Fibroblast of lung (primary cell): ENCODE measurements at regions not wholly inside any gene's neighbourhood (a gene's known extent, or its start where the extent isn't known, plus 50 kb on each side); places are given as distances from the start of the nearest gene placed in this dataset.

Experiments used
- DNase-seq, 2 donors: peaks; one replicate each; pipeline versions ENCODE4 v3.0.0 to v3.0.0-alpha.2; 2010; ENCODE audit warnings: low read depth in 2 of 2
- H2AFZ ChIP-seq: 2 replicates; pipeline ENCODE4 v1.5.1; 2012; ENCODE audit warnings: low read length, control low read depth, inconsistent platforms
- H3K27ac ChIP-seq: 2 replicates; pipeline ENCODE4 v1.5.1; 2011; ENCODE audit warnings: low read length, control low read depth; ENCODE audit not compliant: insufficient read depth
- H3K27me3 ChIP-seq: 2 replicates; pipeline ENCODE4 v1.5.1; 2011; ENCODE audit warnings: mild to moderate bottlenecking, low read length; ENCODE audit not compliant: control insufficient read depth, insufficient read depth
- H3K36me3 ChIP-seq: 2 replicates; pipeline ENCODE4 v1.5.1; 2011; ENCODE audit warnings: low read length; ENCODE audit not compliant: control insufficient read depth, insufficient read depth
- H3K4me1 ChIP-seq: 2 replicates; pipeline ENCODE4 v1.5.1; 2011; ENCODE audit warnings: low read length; ENCODE audit not compliant: control insufficient read depth, insufficient read depth; ENCODE audit errors: extremely low read depth
- H3K4me2 ChIP-seq: 2 replicates; pipeline ENCODE4 v1.5.1; 2011; ENCODE audit warnings: low read length, control low read depth; ENCODE audit not compliant: insufficient read depth; ENCODE audit errors: extremely low read depth
- H3K4me3 ChIP-seq, 4 experiments: fragments of 200-600 bp in 1 of 4; sonication (generic) in 1 of 4; replicated peaks in 1 of 4; 2 replicates each; pipeline ENCODE4 v1.5.1; 2011 to 2016; ENCODE audit warnings: low read length in 4 of 4, low read depth in 3 of 4, mild to moderate bottlenecking in 3 of 4, control low read depth in 2 of 4, inconsistent platforms in 1 of 4, mixed read lengths in 1 of 4; ENCODE audit not compliant: insufficient read depth in 1 of 4; ENCODE audit errors: control extremely low read depth in 1 of 4
- H3K79me2 ChIP-seq: 2 replicates; pipeline ENCODE4 v1.5.1; 2012; ENCODE audit warnings: mild to moderate bottlenecking, low read length, inconsistent platforms; ENCODE audit not compliant: control insufficient read depth, insufficient read depth
- H3K9ac ChIP-seq: 2 replicates; pipeline ENCODE4 v1.5.1; 2011; ENCODE audit warnings: mild to moderate bottlenecking, low read length, control low read depth; ENCODE audit not compliant: insufficient read depth
- H3K9me3 ChIP-seq: 2 replicates; pipeline ENCODE4 v1.5.1; 2012; ENCODE audit warnings: low read depth, low read length; ENCODE audit not compliant: control insufficient read depth, insufficient read depth
- H4K20me1 ChIP-seq: 2 replicates; pipeline ENCODE4 v1.5.1; 2011; ENCODE audit warnings: low read length; ENCODE audit not compliant: control insufficient read depth, insufficient read depth; ENCODE audit errors: extremely low read depth
- EZH2 ChIP-seq: IDR thresholded peaks from 2 replicates; pipeline ENCODE4 v1.5.1; 2012; ENCODE audit warnings: low read length, control low read depth, mild to moderate bottlenecking; ENCODE audit errors: missing control alignments
- TF ChIP-seq, protein P1 (sequence below), 2 donors: IDR thresholded peaks in 1 of 2; conservative IDR thresholded peaks in 1 of 2; 1 replicate in 1 of 2; 2 replicates in 1 of 2; pipeline ENCODE4 v1.5.1; 2011 to 2012; ENCODE audit warnings: low read length in 2 of 2, control low read depth in 1 of 2, inconsistent platforms in 1 of 2, low read depth in 1 of 2, mild to moderate bottlenecking in 1 of 2

DNA sequence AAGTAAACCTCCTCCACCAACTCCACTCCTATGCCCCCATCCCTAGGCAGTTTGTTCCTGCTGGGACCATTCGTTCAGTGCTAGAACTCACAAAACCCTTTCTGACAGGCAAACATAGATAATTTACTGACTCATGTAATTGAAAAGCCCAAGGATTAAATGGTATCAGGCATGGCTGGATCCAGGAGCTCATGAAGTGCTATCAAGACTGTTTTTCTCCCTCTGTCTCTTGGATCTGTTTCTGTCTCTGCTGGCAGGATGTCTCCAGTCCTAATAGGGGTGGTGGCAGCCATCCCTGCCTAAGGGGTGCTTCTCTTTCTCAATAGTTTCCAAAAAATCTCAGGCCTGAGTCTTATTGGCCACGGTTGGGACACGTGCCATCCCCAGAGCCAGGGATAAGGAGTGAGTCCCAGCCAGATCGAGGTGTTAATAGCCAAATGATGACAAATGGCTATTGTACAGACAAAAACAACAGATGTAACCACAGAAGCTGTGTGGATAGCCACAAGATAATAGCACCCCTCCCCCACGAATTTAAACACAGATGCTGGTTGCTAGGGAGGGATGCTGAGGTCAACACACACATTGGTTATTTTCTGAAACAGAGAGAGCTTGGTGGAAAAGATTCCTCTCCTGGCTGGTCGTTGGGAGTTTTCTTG lies 168.6 kb downstream of the SHQ1 start:
- H3K4me2 ChIP-seq: no peak overlapping the region
- peaks cover 7% of the 10 kb centered on the region for H3K27me3 ChIP-seq
- H3K36me3 ChIP-seq: no peaks in the 10 kb centered on the region
- peak; percentile 7 to 81 for DNase-seq
- no peaks in the 10 kb centered on the region for H3K4me1 ChIP-seq
- no peaks in the 10 kb centered on the region for H3K9me3 ChIP-seq
- no peak overlapping the region for H3K27ac ChIP-seq
- H3K4me3 ChIP-seq: no peak overlapping the region
- no peak overlapping the region for H2AFZ ChIP-seq
- no peak overlapping the region for H3K9ac ChIP-seq
- H3K79me2 ChIP-seq: no peaks in the 10 kb centered on the region
- TF ChIP-seq, protein P1, sequence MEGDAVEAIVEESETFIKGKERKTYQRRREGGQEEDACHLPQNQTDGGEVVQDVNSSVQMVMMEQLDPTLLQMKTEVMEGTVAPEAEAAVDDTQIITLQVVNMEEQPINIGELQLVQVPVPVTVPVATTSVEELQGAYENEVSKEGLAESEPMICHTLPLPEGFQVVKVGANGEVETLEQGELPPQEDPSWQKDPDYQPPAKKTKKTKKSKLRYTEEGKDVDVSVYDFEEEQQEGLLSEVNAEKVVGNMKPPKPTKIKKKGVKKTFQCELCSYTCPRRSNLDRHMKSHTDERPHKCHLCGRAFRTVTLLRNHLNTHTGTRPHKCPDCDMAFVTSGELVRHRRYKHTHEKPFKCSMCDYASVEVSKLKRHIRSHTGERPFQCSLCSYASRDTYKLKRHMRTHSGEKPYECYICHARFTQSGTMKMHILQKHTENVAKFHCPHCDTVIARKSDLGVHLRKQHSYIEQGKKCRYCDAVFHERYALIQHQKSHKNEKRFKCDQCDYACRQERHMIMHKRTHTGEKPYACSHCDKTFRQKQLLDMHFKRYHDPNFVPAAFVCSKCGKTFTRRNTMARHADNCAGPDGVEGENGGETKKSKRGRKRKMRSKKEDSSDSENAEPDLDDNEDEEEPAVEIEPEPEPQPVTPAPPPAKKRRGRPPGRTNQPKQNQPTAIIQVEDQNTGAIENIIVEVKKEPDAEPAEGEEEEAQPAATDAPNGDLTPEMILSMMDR (conservative IDR thresholded peaks at IDR 0.05 in 1 of 2, IDR thresholded peaks at IDR 0.05 in 1 of 2; ENCODE audit: low read depth in 1 of 2, low read length in 2 of 2): no peak
- no peak for TF ChIP-seq EZH2
- H4K20me1 ChIP-seq: no peaks in the 10 kb centered on the region

DNA sequence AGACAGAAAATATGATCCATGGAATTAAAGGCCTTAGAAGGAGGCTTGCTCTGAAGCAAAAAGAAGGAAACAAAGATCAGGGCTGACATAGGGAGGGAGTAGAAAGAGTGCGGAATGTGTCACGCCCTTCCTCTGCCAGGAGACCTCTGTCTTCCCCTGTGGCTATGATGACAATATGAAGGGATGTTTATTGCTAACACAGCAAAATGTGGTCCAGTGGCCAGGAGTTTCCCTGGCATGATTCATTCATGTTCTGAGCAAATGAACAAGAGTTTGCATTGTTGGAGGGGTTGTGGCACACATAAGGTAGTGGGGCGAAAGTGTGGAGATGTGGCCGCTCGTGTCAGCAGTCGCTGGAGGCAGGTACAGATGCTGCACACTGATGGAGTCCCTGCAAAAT lies 169.4 kb downstream of the SHQ1 start:
- Histone ChIP-seq H3K36me3 (no peaks in the 10 kb centered on the region), H3K4me1 (no peaks in the 10 kb centered on the region), H3K4me2 (no peak overlapping the region), H3K9me3 (no peaks in the 10 kb centered on the region), H4K20me1 (no peaks in the 10 kb centered on the region), H3K27ac (no peak overlapping the region), H3K27me3 (peaks cover 7% of the 10 kb centered on the region), H3K4me3 (no peak overlapping the region), H3K79me2 (no peaks in the 10 kb centered on the region), H2AFZ (no peak overlapping the region), H3K9ac (no peak overlapping the region)
- DNase-seq: peak in 1 of 2 donors; percentile 18
- TF ChIP-seq, protein P1 (conservative IDR thresholded peaks at IDR 0.05 in 1 of 2, IDR thresholded peaks at IDR 0.05 in 1 of 2; ENCODE audit: low read depth in 1 of 2, low read length in 2 of 2): no peak
- no peak for TF ChIP-seq EZH2

DNA sequence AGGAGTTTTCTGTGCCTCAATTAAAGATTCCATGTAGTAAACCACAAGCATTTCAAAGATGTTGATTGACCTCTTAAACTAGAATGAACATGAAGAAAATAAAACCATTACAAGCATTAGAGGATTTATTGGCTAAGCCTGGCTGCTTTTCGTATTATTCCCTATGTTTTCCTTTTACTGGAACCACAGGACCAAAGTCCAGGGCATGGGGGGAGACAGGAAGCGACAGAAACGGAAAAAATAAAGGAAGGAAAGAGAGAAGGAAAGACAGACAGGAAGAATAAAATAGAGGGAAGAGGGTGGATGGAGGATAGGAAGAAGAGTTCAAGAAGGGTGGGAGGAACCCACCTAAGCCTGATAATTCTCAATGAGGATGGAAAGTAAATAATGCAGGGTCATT lies 169.9 kb downstream of the SHQ1 start:
- Histone ChIP-seq H4K20me1 (no peaks in the 10 kb centered on the region), H3K4me3 (no peak overlapping the region), H3K4me1 (no peaks in the 10 kb centered on the region), H3K27ac (no peak overlapping the region), H2AFZ (no peak overlapping the region), H3K79me2 (no peaks in the 10 kb centered on the region), H3K4me2 (no peak overlapping the region), H3K9me3 (no peaks in the 10 kb centered on the region), H3K36me3 (no peaks in the 10 kb centered on the region), H3K27me3 (peaks cover 7% of the 10 kb centered on the region), H3K9ac (no peak overlapping the region)
- TF ChIP-seq EZH2: no peak
- TF ChIP-seq, protein P1 (conservative IDR thresholded peaks at IDR 0.05 in 1 of 2, IDR thresholded peaks at IDR 0.05 in 1 of 2; ENCODE audit: low read depth in 1 of 2, low read length in 2 of 2): no peak
- DNase-seq: no peak
